Karpas-422 (cell line): ENCODE measurements at regions not wholly inside any gene's neighbourhood (a gene's known extent, or its start where the extent isn't known, plus 50 kb on each side); places are given as distances from the start of the nearest gene placed in this dataset.

Source experiments
- DNase-seq: peaks from one replicate; pipeline ENCODE4 v3.0.0-alpha.2; 2015
- H2AFZ ChIP-seq: fragments of 200-600 bp; sonication (generic); 2 replicates; pipeline ENCODE4 v1.6.1; 2014; ENCODE audit warnings: antibody characterized with exemption, low read length, mixed read lengths
- H3K27ac ChIP-seq: fragments of 200-600 bp; sonication (generic); 2 replicates; pipeline ENCODE4 v1.5.1; 2014; ENCODE audit warnings: mild to moderate bottlenecking, low read length, moderate library complexity
- H3K27me3 ChIP-seq: fragments of 200-600 bp; sonication (generic); 2 replicates; pipeline ENCODE4 v1.6.1; 2014; ENCODE audit warnings: low read length, mixed read lengths
- H3K36me3 ChIP-seq: fragments of 200-600 bp; sonication (generic); 2 replicates; pipeline ENCODE4 v1.6.1; 2014; ENCODE audit warnings: low read length, mixed read lengths; ENCODE audit not compliant: insufficient read depth
- H3K4me1 ChIP-seq: fragments of 200-600 bp; sonication (generic); 2 replicates; pipeline ENCODE4 v1.6.1; 2014; ENCODE audit warnings: mild to moderate bottlenecking, low read length, mixed read lengths
- H3K4me2 ChIP-seq: fragments of 200-600 bp; sonication (generic); 2 replicates; pipeline ENCODE4 v1.6.1; 2014; ENCODE audit warnings: low read length, low read depth, mild to moderate bottlenecking; ENCODE audit not compliant: poor library complexity, severe bottlenecking
- H3K4me3 ChIP-seq: fragments of 200-600 bp; sonication (generic); 2 replicates; pipeline ENCODE4 v1.5.1; 2014; ENCODE audit warnings: mild to moderate bottlenecking, antibody characterized with exemption, low read length, mixed read lengths
- H3K79me2 ChIP-seq: fragments of 200-600 bp; sonication (generic); 2 replicates; pipeline ENCODE4 v1.6.1; 2014; ENCODE audit warnings: mild to moderate bottlenecking, low read length, mixed read lengths
- H3K9ac ChIP-seq: fragments of 200-600 bp; sonication (generic); 2 replicates; pipeline ENCODE4 v1.6.0; 2014; ENCODE audit warnings: low read length
- H3K9me2 ChIP-seq: fragments of 200-600 bp; sonication (generic), shearing (Covaris generic); replicated peaks from 2 replicates; pipeline ENCODE4 v1.6.0; 2014; ENCODE audit warnings: mild to moderate bottlenecking, low read length, moderate library complexity; ENCODE audit not compliant: insufficient read depth
- H3K9me3 ChIP-seq: fragments of 300-700, 200-600 bp; sonication (generic); 2 replicates; pipeline ENCODE4 v1.6.1; 2014; ENCODE audit warnings: low read length, mixed read lengths
- H4K20me1 ChIP-seq: fragments of 200-600 bp; sonication (generic); 2 replicates; pipeline ENCODE4 v1.6.1; 2014; ENCODE audit warnings: mild to moderate bottlenecking, antibody characterized with exemption, low read length, low read depth; ENCODE audit not compliant: insufficient read depth

DNA sequence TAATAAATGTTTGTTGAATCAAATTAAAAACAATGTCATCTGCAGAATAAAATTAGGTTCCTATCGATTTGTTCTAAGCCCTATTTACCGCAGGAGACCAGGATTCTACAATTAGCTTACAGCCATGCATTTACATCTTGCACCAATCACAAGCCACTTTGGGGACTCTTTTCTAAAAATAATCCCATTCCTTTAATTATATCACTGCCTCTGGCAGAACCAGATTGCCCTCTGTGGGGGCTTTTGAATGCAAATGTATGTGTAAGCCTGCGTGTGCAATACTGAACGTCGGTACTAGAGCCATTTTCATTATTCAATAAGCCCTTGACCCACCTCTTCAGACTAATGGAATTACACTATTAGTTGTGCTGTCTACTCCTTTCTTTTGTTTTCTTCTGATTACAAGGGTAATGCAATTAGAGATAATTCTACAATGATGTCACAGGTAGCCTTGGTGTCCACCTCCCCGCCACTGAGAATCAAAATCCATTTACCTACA lies 391.3 kb upstream of the XYLT1 start:
- H3K4me3 ChIP-seq, result no peak overlapping the region
- H3K36me3 ChIP-seq, result no peaks in the 10 kb centered on the region
- H3K9ac ChIP-seq, result no peak overlapping the region
- no peaks in the 10 kb centered on the region for H3K27me3 ChIP-seq
- H2AFZ ChIP-seq, result no peak overlapping the region
- H3K9me2 ChIP-seq, result no peaks in the 10 kb centered on the region
- no peak overlapping the region for H3K4me2 ChIP-seq
- no peaks in the 10 kb centered on the region for H3K79me2 ChIP-seq
- H4K20me1 ChIP-seq, result no peaks in the 10 kb centered on the region
- no peaks in the 10 kb centered on the region for H3K9me3 ChIP-seq
- no peaks in the 10 kb centered on the region for H3K4me1 ChIP-seq
- H3K27ac ChIP-seq, result no peak overlapping the region
- DNase-seq, result no peak

DNA sequence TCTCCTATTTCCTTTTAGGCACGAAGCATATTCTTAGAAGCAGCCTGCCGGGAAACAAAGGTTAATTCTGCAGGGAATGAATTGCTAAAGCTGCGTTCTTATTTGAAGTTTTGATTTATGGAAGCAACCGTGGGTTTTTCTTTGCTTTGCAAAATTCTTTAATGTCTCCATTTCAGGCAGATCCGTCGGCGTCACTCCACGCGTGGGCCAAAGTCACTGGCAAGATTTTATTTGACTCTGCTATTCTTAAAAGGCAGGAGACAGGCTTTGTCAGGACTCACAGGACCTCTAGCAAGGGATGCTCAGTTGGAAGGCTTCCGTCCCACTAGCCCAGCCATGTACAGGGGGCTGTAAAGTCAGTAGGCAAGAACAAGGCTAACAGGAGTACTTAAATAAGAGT lies 387.3 kb upstream of the XYLT1 start:
- no peak overlapping the region for H3K4me3 ChIP-seq

DNA sequence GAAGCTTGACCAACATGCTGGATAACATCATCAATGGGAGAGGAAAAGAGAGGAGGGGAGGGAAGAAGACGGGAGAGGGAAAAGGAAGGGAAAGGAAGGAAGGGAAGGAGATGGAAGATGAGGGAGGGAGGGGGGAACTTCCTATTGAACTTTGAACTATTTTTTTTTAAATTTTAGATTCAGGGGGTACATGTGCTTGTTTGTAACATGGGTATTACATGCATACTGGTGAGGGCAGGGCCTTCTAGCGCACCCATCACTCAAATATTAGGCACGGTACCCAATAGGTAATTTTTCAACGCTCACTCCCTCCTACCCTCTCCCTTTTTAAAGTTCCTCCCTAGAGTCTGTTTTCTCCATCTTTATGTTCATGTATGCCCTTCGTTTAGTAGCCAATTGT lies 383.2 kb upstream of the XYLT1 start:
- H3K36me3 ChIP-seq, result no peaks in the 10 kb centered on the region
- H3K9ac ChIP-seq, result no peak overlapping the region
- no peak overlapping the region for H2AFZ ChIP-seq
- H3K4me3 ChIP-seq, result no peak overlapping the region
- no peaks in the 10 kb centered on the region for H3K9me3 ChIP-seq
- no peaks in the 10 kb centered on the region for H3K79me2 ChIP-seq
- H4K20me1 ChIP-seq, result no peaks in the 10 kb centered on the region
- H3K27ac ChIP-seq, result no peak overlapping the region
- H3K27me3 ChIP-seq, result no peaks in the 10 kb centered on the region
- H3K4me1 ChIP-seq, result no peaks in the 10 kb centered on the region
- H3K4me2 ChIP-seq, result no peak overlapping the region
- no peaks in the 10 kb centered on the region for H3K9me2 ChIP-seq
- DNase-seq, result no peak

More for the DNA sequence above, 387.3 kb upstream of the XYLT1 start:
- no peak overlapping the region for H3K27ac ChIP-seq
- no peak overlapping the region for H3K9ac ChIP-seq
- no peaks in the 10 kb centered on the region for H3K36me3 ChIP-seq
- DNase-seq, result no peak
- no peaks in the 10 kb centered on the region for H3K79me2 ChIP-seq
- H3K4me1 ChIP-seq, result no peaks in the 10 kb centered on the region
- H2AFZ ChIP-seq, result no peak overlapping the region
- H3K27me3 ChIP-seq, result no peaks in the 10 kb centered on the region
- no peaks in the 10 kb centered on the region for H3K9me3 ChIP-seq
- H3K9me2 ChIP-seq, result no peaks in the 10 kb centered on the region
- H4K20me1 ChIP-seq, result no peaks in the 10 kb centered on the region
- H3K4me2 ChIP-seq, result no peak overlapping the region

DNA sequence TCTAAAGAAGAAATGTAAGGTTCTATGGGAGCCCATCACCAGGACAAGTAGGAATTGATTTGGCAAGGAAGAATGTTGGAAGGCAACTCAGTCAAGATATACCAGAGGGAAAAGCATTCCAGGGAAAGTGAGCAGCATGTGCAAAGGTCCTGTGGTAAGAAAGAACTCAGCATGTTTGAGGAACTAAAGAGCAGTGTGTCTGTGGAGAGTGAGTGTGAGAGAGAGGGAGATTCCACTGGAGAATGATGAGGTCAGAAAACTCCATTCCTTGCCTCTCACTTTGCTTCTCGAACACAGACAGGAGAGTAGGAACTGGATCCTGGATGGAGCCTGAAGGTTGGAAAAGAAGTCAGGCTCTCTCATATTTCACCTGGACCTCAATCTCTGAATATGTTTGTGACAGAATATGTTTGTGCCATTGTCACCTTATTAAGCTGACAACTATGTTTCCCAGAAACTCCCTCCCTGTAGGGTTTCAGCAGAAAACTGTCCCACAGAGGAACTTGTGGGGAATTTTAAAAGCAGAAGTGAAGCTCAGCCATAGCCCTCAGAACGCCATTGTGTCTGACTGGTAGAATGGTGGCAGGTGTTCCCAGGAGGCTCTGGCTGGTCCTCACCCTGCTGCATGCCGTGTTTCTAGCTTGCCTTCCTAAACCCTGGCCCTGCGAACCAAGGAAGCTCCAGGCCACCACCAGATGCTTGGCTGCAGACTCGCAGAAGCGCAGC lies 382.4 kb upstream of the XYLT1 start:
- Histone ChIP-seq H4K20me1 (no peaks in the 10 kb centered on the region), H3K27me3 (no peaks in the 10 kb centered on the region), H3K4me2 (no peak overlapping the region), H3K79me2 (no peaks in the 10 kb centered on the region), H3K9me3 (no peaks in the 10 kb centered on the region), H3K4me3 (no peak overlapping the region), H3K4me1 (no peaks in the 10 kb centered on the region), H3K27ac (no peak overlapping the region), H2AFZ (no peak overlapping the region), H3K9ac (no peak overlapping the region), H3K36me3 (no peaks in the 10 kb centered on the region), H3K9me2 (no peaks in the 10 kb centered on the region)
- DNase-seq, result no peak

DNA sequence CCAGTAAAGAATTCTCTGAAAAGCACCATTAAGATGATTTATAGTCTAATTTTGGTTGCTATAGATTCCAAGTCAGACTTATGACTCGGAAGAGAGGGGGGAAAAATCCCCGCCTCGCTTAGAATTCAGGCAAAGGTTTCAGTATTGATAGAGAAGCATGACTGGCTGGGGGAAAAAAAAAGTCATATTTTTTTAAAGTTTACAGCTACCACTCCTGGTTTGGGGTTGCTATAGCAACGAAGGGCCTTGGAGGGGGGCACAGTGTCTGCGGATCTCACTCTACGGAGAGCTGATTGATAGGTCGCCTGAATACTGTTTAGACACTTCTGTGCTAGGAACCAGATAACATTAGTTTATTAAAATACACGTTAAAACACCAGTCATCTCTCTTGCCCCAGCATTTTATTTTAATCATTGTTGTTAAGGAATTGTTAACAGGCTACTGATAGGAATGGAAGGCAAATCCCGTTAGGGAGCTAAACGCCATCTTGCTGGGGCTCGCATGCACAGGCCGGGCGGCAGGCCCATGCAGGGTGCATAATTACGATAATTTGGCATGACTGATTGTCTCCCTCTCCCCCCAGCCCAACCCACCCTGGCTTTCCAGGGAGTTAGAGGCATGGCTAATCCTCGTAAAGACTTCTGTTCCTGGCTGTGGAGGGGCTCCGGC lies 380.0 kb upstream of the XYLT1 start:
- no peaks in the 10 kb centered on the region for H3K9me3 ChIP-seq
- DNase-seq, result no peak
- no peaks in the 10 kb centered on the region for H3K27me3 ChIP-seq
- H3K9ac ChIP-seq, result no peak overlapping the region
- no peak overlapping the region for H3K4me2 ChIP-seq
- no peaks in the 10 kb centered on the region for H3K4me1 ChIP-seq
- H3K27ac ChIP-seq, result no peak overlapping the region
- H3K4me3 ChIP-seq, result no peak overlapping the region
- no peaks in the 10 kb centered on the region for H3K79me2 ChIP-seq
- no peaks in the 10 kb centered on the region for H4K20me1 ChIP-seq
- no peaks in the 10 kb centered on the region for H3K9me2 ChIP-seq
- H2AFZ ChIP-seq, result no peak overlapping the region
- no peaks in the 10 kb centered on the region for H3K36me3 ChIP-seq

DNA sequence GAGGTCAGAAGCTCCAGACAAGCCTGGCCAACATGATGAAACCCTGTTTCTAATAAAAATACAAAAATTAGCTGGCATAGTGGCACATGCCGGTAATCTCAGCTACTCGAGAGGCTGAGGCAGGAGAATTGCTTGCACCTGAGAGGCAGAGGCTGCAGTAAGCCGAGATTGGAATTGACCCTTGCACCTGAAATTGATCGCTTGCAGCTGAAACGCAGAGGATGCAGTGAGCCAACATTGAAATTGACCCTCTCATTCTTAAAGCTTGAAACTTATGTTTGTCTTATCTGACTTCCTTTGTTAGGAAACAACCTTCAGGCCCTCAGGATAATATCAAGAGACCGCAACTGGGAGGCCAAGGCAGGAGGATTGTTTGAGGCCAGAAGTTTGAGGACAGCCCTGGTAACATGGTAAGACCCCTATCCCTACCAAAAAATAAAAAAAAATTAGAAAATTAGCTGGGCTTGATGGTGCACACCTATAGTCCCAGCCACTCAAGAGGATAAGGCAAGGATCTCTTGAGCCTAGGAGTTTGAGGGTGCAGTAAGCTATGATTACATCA lies 376.6 kb upstream of the XYLT1 start:
- Histone ChIP-seq H3K27ac (no peak overlapping the region), H3K27me3 (no peaks in the 10 kb centered on the region), H3K4me2 (no peak overlapping the region), H4K20me1 (no peaks in the 10 kb centered on the region), H3K9ac (no peak overlapping the region), H3K79me2 (no peaks in the 10 kb centered on the region), H3K4me3 (no peak overlapping the region), H2AFZ (no peak overlapping the region), H3K9me3 (no peaks in the 10 kb centered on the region), H3K4me1 (no peaks in the 10 kb centered on the region), H3K36me3 (no peaks in the 10 kb centered on the region), H3K9me2 (no peaks in the 10 kb centered on the region)
- no peak for DNase-seq

DNA sequence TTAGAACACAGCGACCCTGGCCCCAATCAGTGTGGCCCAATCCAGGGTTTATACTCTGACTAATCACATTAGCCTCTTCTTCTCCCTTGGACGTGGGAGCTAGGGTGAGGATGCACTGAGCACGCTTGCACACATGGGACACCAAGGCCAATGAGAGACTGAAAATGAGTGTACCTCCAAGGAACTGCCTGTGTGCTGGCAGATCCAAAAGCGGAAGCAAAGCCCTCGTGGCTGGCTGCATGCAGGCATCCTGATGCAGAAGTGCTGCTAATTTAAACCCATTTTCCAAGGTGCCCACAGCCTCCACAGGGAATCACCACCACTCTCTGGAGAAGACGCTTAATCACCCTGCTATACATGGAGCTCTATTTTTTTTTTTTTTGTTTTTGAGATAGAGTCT lies 375.3 kb upstream of the XYLT1 start:
- H4K20me1 ChIP-seq, result no peaks in the 10 kb centered on the region
- no peak overlapping the region for H3K4me2 ChIP-seq
- no peaks in the 10 kb centered on the region for H3K9me3 ChIP-seq
- no peaks in the 10 kb centered on the region for H3K79me2 ChIP-seq
- no peak for DNase-seq
- no peak overlapping the region for H3K9ac ChIP-seq
- no peaks in the 10 kb centered on the region for H3K4me1 ChIP-seq
- no peak overlapping the region for H2AFZ ChIP-seq
- H3K27me3 ChIP-seq, result no peaks in the 10 kb centered on the region
- H3K9me2 ChIP-seq, result no peaks in the 10 kb centered on the region
- no peaks in the 10 kb centered on the region for H3K36me3 ChIP-seq
- H3K27ac ChIP-seq, result no peak overlapping the region
- no peak overlapping the region for H3K4me3 ChIP-seq

DNA sequence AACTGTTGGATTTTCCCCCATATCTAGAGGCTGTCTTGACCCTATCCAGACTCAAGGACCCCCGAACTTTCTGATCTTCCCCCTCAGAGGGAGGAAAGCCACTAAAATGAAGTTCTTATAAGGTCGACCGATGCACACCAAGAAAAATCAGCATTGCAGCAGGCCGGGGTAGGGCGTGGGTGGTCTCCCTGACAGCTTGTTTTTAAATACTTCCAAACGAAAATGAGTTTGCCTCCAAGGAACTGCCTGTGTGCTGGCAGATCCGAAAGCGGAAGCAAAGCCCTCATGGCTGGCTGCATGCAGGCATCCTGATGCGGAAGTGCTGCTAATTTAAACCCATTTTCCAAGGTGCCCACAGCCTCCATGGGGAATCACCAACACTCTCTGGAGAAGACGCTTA lies 374.3 kb upstream of the XYLT1 start:
- Histone ChIP-seq H3K36me3 (no peaks in the 10 kb centered on the region), H3K9ac (no peak overlapping the region), H3K4me3 (no peak overlapping the region), H2AFZ (no peak overlapping the region), H3K9me2 (no peaks in the 10 kb centered on the region), H3K9me3 (no peaks in the 10 kb centered on the region), H3K79me2 (no peaks in the 10 kb centered on the region), H3K4me2 (no peak overlapping the region), H4K20me1 (no peaks in the 10 kb centered on the region), H3K27me3 (no peaks in the 10 kb centered on the region), H3K27ac (no peak overlapping the region), H3K4me1 (no peaks in the 10 kb centered on the region)
- no peak for DNase-seq
